GM18909 (cell line): ENCODE measurements at regions not wholly inside any gene's neighbourhood (a gene's known extent, or its start where the extent isn't known, plus 50 kb on each side); places are given as distances from the start of the nearest gene placed in this dataset.

Source experiments
- ATAC-seq: cut with Tn5 transposase; IDR thresholded peaks from one replicate; pipeline ENCODE4 v1.9.1; 2021; ENCODE audit warnings: mild to moderate bottlenecking; ENCODE audit not compliant: unreplicated experiment, poor library complexity

DNA sequence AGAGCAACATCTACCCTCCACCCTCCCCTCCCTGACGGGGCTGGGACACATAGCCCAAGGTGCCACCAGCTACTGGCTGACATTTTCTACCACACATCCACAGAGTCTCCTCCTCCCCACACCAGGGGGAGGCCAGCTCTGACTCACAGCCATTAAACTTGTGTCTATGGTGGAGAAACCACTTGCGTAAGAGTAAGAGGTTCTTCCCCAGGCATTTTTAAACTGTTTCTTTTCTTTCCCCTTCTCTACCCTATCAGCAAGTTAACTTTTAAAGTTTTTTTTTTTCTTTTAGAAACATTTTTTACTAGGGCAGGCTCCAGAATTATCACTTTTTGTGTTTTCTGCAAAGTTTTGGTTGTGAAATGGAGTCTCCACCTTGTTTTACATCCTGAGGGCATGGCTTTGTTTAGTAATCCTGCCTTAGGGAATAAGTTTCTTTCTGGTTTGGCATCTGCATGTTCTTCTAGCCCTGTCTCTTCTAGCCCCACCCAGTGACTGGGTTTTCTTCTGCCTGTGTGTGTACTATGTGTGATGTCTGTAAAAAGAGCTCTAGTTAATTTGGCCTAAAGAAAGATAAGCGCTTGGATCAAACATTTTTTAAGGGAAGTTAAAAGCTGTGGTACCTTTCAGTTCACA lies 148.8 kb upstream of the GADL1 start:
- no peak for ATAC-seq

DNA sequence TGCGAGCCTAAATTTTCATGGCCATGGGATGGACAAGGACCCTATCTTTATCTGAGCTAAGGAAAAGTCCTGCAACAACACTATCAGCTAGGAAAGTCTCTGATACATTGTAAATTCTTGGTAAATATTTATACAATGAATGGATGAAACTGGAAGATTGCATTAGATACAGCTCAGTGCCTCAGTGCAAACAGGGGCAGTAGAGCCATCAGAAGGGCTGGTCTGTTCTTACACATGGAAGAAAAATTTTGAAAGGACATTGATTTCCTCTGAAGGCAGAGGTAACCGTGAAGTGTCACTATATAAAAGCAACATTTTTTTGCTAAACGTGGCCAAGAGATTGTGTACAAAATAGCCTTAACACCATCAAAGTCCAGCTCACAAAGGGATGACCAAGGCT lies 153.2 kb upstream of the GADL1 start:
- no peak for ATAC-seq

DNA sequence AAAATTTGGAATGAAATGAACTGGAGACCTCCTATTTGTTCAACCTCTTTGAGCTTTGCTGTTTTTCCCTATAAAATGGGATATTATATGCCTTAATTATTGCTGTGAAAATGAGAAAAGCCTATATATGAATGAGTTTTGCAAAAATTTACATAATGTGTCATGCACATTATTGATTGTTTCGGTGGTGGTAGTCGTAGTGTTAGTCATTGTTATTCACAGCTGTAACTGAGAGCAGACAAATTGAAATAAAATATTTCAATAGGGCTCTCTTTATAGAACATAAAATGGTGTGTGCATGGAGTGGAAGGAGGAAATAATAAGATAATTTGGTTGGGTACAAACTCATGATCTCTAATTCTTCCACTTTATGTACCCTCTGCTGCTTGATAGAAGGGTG lies 153.7 kb upstream of the GADL1 start:
- no peak for ATAC-seq

DNA sequence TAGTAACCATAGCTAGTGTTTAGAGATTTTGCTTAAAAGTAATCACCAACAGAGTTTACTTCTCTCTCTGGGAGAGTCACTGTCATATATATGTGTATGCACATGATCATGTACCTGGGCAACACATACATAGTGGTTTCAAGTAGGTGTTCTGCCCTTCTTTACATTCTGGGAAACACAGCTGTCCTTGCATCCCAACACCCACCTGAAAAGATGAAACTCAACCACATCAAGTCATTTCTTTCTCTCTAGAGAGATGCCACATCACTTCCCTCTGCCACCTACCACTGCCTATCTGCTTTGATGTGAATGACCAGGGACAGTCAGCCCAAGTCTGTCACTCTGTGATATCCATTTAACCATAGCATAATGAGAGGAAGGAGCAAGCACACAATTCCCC lies 155.8 kb upstream of the GADL1 start:
- ATAC-seq, result no peak

DNA sequence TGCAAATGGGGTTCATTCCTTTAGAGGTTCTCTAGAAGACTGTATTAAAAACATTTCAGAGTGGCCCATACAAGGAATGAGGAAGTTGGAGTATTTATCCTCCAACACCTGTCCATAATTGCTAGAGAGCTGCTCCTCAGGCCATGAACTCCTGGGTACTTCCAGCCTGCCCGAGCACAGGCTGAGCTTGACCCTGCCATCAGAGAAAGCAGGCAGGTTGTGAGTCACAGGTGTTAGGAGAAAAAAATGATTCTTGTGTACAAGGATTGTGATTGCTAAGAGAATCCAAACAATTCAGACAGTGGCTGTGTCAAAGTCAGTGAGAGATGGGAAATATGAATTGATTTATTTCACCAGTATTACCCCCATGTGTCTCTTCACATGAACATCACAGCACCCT lies 156.8 kb upstream of the GADL1 start:
- no peak for ATAC-seq

DNA sequence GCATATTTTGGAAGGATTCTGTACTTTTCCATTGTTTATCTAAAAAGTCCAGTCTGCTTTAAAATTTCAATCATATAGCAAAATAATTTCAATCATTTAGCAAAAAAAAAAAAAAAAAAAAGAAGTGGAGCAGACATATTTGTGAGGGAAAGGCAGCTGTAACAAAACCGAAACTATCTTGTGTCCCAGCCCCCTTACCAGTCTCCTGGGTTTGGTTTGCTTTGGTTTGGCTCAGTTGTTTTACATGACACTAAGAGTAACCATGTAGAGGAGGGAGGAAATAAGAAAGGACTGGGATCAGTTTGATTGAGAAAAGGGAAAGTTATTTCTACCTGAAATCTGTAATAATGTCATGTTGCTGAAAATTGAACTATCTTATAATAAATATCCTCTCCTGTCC lies 158.8 kb upstream of the GADL1 start:
- ATAC-seq, result no peak

DNA sequence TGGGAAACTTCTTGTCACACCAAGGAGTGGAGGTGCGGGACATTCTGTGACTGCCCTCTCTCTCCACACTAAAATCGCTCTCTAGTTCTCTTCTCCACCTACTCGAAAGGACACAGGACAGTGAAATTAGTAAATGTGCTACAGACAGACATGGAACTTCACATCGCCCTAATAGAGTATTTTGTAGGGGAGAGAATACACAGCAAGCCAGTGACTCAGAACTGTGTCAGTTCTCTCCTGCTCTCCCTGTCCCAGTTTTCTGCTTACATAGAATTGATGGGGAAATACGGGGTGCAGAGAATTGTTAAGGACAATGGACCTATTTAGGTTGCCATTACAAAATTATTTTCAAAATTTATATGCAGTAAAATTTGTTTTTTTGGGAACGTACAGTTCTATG lies 159.6 kb upstream of the GADL1 start:
- ATAC-seq, result no peak

DNA sequence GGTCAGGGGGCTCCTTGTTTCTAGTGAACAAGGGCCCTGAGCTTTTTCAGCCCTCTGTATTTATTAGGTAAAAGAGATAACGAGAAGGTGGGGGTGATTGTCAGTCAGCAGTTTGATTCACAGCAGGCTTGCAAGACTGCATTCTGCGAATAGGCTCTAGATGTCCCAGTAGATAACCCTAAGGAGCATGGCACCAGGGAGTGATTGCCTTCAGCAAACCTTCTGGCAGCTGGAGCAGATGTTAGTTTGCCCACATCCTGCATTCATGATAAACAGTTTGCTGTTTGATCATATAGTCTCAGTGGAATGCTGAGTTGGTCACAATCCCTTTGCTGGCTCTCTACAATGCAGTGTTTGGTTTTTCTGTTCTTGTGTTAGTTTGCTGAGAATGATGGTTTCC lies 161.3 kb upstream of the GADL1 start:
- ATAC-seq, result no peak

DNA sequence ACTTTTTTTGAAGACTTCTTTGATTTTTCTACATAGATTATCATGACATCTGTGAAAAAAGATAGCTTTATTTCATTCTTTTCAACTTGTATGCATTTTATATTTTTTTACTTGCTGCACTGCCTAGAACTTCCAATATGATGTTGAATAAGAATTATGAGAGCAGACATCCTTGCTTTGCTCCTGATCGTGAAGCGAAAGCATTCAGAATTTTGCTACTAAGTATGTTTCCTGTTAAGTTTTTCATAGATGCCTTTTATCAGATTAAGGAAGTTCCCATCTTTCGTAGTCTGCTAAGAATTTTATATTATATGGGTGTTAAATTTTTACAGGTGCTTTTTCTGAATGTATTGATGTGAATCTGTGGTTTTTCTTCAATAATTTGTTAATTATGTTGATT lies 163.4 kb upstream of the GADL1 start:
- ATAC-seq, result no peak

DNA sequence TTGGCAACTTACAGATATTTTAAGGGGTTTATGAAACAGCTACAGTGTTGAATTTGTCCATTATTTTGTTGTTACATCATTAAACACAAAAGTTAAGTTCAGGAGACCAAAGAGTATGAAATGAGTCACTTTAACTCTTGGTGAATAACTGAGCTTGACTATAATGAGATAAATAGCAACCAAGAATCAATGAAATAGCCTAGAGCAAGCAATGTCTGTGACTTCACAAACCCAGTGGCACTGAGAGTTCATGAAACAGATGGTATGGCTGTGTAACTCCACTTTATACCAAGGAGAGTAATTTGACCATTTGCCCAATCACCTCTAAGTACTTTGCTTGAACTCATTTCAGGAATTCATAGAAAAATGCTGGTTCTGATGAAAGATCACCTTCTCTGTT lies 169.6 kb upstream of the GADL1 start:
- no peak for ATAC-seq

DNA sequence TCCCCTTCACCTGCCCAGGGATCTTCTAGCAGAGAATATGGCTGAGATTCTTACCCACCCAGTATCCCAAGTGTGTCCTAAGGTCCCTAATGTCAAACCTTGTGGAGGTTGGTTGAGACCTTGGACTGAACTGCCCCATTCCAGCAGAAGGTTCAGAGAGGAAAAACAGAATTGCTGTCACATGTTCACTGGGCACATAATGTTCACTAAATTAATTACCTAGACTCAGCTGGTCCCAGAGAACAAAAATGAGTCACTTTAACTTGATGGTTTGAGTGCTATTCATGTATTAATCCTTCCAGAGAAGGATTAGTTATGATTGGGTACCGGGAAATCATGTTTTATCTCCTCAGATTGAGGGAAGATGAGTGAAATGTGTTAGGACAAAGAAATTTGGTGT lies 171.3 kb upstream of the GADL1 start:
- ATAC-seq, result no peak

DNA sequence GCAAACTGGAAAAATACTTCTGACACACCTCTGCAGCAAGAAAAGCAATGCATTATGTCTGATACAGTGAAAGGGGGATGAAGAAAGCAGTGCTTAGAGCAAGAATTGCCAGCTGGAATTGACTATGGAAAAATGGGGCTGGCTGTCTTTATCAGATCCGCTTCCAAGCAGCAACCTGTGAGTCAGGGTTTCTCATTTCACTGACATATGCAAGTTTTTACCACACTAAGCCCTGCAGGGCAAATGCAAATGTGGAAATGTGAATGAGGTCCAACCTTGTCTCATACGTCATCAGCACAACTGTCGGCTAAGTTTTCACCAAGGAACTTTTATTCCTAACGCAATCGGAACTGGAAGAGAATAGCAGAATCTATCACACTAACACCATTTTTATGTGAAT lies 172.5 kb upstream of the GADL1 start:
- ATAC-seq, result no peak

DNA sequence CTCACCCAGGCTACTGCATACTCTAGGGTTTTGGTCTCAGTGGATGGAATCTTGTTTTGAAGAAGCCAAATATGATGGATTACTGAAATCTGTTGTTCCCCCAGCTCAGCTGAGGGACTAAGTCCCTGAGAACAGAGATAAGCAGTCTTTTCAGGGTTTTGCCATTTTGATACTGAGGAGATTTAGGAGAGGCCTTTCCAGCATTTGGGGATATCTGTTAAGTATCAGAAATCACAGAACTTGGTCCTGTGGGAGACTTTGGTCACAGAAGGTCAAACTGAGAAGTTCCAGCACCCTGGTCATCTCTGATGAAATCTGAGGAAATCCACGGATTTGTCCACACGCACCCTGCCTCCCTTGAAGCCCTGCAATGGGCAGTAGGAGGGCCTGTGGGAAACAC lies 181.0 kb upstream of the GADL1 start:
- ATAC-seq, result no peak

DNA sequence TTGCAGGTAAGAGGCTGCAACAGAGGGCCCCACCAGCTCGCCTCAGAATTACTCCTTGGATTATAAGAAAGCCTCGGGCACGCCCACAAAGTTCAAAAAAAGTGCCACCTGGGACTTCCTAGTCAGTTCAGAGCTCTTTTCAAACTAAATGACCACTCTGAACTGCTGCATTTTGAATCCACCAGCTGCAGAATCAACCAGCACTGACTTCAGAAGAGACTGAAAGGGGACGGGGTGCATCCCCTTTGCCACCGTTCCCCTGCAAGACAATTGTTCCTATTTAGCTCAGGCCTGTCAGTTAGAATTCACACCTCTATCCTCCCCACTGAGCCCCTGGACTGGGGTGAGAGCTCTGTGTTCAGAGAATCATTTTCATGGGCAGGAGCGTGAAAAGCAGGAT lies 181.4 kb upstream of the GADL1 start:
- no peak for ATAC-seq

DNA sequence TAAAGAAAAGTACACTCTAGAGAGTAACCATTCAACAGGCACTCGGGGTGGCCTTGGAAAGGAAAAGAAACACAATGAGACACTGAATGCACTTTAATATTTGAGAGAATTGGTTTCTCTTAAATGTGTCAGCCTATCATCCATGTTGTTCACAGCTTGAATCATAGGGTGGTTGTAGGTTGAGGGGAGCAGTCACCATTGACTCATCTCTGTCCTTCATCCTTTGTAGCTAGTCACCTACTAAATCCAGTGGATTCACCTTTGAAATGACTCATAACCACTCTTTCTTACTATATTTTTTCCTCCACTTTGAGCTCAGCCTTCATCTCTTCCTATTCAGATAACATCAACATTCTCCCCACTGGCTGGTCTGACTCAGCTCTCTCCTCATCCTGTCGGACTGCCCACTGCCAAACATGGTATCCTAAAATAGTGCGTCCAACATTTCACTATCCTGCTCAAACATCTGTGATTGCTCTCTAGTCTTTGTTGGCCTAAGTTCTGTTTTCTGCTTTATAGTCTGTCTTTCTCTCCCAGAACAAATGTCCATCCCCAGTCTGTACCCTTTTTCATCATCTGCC lies 182.7 kb upstream of the GADL1 start:
- ATAC-seq, result no peak

DNA sequence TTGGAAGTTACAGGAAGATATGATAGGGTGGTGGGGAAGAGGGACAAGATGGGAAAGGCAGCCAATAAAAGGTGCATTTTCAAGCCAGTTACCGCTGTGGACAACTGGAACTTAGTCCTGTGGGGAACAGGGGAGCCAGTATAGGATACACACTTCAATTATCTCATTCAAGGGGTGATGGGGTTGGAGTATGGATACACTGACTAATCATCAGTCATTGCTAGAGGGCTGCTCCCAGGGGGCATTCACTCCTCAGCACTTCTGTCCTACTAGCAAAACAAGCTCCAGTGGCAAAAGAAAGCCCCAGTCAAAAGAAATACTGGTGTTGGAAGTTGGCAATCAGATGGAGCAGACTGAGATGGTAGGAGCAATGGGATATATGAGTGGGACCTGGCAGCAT lies 183.4 kb upstream of the GADL1 start:
- no peak for ATAC-seq

DNA sequence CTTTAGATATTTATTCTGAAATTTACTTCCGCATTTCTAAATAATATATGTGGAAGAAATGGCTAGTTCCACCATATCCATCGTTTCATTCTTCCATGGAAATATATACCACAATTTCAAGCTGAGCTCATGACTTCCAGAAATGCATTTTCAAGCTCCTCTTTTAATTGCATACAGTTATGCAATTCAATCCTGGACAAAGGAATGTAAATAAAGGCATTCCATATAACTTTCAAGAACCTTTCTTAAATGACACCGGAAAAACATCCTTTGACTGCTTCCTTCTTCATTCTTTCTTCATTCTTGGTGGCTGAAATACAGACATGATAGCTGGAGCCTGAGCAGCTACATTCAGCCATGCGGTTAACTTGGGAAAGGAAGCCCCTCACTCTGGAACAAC lies 185.2 kb upstream of the GADL1 start:
- no peak for ATAC-seq

DNA sequence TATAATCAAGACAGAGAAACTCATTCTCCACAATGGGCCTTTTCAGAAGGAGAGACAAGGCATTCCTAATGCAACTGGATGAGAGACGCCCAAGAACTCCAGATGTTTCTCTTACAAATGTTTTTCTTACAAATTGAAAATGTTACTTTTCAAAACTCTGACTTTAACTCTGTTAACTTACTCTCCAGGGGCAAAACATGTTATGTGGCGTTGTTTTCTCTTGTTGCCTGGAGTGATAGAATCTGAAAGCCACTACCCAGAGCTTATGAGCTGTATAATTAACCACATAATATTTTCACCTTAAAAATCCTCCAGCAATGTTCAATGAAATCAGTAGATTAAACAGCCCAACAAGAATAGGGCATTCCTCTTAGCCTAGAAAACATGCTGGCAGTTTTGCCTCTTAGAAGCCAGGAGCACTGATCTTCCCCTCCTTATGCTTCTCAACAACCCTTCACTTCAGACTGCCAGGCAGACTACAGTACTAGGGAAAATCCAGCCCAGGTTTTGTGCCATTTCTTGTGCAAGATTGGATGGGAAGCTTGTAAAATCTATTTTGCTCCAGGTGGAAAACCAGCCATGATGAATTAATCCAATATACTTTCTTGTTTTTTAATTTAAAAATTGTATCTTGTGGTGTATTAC lies 186.7 kb upstream of the GADL1 start:
- ATAC-seq, result no peak

DNA sequence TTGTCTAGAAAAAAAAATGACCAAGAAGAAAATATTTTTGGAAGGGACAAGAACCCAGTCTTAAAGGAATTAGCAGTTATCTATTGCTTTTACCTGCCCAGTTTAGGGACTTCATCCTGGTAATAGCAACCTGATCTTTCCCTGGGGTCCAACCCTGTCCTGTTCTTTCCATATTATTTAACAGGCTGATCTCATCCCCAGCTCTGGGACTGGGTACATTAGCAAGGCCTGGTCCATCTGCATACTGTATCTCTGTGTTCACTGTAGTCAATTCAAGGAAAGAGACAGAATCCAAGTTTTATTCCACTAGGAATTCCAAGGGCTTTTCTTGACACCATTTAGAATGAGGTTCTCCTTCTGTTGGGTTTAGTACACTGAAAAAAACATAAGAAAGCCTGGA lies 191.7 kb upstream of the GADL1 start:
- ATAC-seq, result no peak

DNA sequence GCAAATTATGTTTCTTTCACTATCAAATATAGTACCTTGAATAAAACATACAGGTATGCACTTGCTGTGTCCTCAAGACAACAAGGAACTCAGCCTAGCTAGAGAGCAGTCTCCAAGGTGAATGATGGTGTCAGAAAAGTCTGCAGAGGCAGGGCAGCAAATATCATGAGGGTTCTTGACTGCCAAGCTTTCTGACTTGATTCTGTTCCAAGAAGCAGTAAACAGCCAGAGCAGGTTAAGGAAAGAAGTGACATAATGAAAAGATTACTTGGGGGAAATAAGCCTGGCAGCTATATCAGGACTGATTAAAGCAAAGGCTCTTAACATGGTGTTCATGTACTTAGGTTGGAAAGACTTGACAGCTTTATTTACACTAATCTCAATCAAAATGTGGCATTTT lies 192.2 kb upstream of the GADL1 start:
- ATAC-seq, result no peak

DNA sequence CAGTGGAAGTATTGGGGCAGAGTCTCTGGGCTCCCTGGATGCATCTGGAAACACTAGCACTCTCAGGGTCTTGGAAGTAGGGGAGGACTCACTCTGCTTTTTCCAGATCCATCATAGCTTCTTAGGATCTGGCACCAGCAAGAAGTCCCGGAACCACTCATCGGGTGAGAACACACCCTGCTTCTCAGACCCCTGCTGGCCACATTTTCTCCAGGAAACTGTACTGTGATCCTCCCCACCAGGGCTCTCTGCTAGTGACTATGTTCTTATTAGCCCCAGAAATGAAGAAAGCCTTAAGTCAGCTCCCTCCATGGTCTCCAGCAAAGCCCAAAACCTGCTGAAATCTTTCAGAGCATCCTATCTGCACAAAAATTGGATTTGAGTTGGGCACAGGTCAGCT lies 197.3 kb upstream of the GADL1 start:
- ATAC-seq, result no peak
